NCI-H1436 (cell line): ENCODE measurements at regions not wholly inside any gene's neighbourhood (a gene's known extent, or its start where the extent isn't known, plus 50 kb on each side); places are given as distances from the start of the nearest gene placed in this dataset.
"Not testable (repeated sequence)": the region's sequence is repeated elsewhere in the genome, so short reads cannot be mapped to it uniquely, and the experiment has no call there.

Experiments used
- DNase-seq: peaks from one replicate; lab custom pipeline; 2025; lab: John Stamatoyannopoulos, UW

- DNase-seq: no peak
Measured at GRCh38 chr12:67080637-67081036, 188.5 kb upstream of the CAND1 start.

GRCh38 chr12:67082221-67082620 is 186.9 kb upstream of the CAND1 start:
- no peak for DNase-seq

DNA sequence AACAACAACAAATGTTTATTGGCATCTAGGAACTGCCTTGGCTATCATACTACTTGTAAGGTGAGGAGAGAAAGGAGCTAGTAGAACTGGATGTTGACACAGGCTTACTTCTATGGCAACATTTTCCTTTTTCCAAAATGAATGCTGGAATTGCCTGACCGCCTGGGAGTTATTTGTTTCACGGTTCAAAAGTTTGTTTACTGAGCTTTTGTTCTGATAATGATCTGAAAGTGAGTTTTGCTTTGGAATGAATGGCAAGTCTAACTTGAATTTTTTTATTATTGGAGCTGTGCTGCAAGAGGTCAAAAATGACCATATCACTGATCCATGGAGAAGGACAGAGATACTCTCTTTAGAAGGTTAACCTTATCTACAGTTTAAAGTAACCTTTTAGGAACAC is 183.5 kb upstream of the CAND1 start:
- DNase-seq: no peak

- DNase-seq: no peak
Measured at GRCh38 chr12:67086116-67086515, 183.0 kb upstream of the CAND1 start.

- DNase-seq: no peak
Measured at GRCh38 chr12:67088401-67089118, 180.6 kb upstream of the CAND1 start.

- DNase-seq: no peak
Measured at GRCh38 chr12:67091204-67091603, 178.0 kb upstream of the CAND1 start.

DNA sequence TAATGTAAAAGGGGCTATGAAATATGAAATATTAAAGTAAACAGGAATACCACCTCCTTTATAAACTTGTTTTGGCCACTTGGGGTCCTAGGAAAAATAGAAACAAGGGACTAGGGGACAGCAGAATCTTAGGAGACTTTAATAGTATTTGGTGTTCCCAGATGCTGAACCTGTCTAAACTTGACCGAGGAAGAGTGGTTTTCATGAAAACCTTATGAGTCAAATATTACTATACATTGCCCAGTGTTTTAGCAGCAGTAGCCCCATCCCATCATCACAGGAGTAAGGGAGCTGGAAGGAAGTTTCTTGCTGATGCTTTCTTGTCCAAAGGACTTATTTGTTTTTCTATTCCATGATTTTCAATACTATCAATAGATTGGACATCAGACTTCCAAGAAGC is 177.5 kb upstream of the CAND1 start:
- no peak for DNase-seq

DNA sequence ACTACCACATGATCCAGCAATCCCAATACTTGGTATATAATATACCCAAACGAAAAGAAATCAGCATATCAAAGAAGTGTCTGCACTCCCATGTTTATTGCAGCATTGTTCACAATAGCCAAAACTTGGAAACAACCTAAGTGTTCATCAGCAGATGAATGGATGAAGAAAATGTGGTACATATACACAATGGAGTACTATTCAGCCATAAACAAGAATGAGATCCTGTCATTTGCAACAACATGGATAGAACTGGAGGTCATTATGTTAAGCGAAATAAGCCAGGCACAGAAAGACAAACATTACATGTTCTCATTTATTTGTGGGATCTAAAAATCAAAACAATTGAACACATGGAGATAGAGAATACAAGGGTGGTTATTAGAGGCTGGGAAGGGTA is 176.2 kb upstream of the CAND1 start:
- not testable (repeated sequence) for DNase-seq

- DNase-seq: no peak
Measured at GRCh38 chr12:67096533-67097318, 172.4 kb upstream of the CAND1 start.

- DNase-seq: no peak
Measured at GRCh38 chr12:67099858-67100257, 169.3 kb upstream of the CAND1 start.

DNA sequence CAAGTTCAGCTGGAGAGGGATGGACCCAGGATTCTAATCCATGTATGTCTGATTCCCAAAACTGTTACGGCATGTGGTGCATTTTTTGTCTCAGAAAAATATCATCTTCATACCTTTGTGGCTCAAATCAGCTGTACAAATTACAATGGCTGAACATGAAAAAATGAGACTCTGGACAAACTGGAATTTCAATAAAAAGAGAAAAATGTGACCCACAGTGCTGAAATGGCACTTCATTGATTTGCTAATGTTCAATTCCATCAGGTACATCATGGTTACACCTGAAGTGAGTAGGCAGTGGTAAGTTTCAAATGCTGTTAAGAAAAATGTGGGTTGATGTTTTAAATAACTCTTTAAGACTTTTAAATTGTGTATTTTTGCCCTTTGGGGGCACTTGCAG is 165.6 kb upstream of the CAND1 start:
- DNase-seq: no peak

DNA sequence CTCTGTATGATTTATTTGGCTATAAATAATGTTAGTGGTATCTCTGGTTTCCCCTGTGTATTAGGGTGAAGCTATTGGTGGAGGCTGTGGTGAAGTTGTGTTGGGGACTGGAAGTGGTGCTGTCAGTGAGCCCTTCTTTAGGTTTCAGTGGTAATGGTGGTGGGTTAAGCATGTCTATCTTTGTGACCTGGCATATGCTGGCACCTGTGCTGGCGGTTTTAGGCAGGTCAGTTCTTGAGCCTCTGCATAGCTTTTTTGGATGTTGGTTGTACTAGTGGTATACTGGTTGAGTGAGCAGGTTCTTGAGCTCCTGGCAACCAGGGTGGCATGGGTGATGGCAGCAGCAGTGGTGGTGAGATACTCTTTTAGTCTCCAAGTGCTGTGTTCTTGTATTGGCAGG is 161.9 kb upstream of the CAND1 start:
- no peak for DNase-seq

- no peak for DNase-seq
Measured at GRCh38 chr12:67107751-67108269, 161.3 kb upstream of the CAND1 start.

DNA sequence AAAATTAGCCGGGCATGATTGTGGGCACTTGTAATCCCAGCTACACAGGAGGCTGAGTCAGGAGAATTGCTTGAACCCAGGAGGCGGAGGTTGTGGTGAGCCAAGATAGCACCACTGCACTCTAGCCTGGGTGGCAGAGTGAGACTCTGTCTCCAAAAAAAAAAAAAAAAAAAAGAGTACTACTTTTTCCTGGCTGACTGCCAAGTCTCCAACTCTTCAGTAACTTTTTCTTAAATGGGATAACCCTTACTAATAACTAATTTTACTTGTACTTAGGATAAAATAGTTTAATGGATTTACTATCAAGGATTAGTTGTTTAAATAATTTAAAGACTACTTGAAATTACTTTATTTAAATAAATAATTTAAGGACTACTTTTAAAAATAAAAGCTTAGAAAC is 158.8 kb upstream of the CAND1 start:
- DNase-seq: not testable (repeated sequence)

DNA sequence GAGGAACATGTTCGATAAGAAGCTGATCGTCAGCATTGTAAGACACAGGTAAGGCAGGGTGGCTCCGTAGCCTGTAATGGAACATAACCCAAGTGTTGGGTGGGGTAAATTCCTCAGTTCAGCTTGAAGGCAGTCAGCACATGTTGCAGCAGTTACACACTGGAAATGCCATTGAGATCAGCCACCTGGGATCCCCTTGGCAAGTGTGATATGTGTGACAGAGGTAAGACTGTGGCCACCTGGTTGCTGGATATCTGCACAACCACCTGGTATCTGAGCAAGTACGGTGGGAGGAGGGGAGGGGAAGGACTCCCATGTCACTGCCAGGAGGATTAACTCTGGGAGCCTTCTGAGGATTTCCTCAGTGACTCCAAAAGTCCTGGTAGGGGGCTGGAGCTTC is 158.0 kb upstream of the CAND1 start:
- DNase-seq: no peak

GRCh38 chr12:67112586-67112985 is 156.6 kb upstream of the CAND1 start:
- DNase-seq: peak; percentile 2

DNA sequence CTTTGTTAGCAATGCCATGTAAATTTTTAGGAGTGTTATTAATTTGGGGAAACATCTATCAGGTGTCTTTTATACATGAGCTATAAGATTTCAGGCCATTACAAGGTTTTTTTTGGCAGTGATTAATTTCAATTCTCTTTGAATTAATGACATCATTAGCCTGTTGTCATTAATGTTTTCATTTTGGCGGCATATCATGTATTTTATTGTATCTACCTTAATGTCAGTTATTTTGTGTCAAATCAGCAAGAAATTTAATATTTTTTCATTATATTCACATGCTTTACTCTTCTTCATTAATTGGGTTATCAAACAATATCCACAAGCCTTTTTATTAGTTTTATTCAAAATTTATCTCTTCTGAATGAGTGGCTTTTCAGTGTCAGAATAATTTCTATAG is 153.0 kb upstream of the CAND1 start:
- DNase-seq: no peak

GRCh38 chr12:67122584-67122983 is 146.6 kb upstream of the CAND1 start:
- DNase-seq: no peak

GRCh38 chr12:67137256-67137655 is 131.9 kb upstream of the CAND1 start:
- DNase-seq: no peak

- no peak for DNase-seq
Measured at GRCh38 chr12:67141296-67142018, 127.7 kb upstream of the CAND1 start.

GRCh38 chr12:67145692-67146091 is 123.5 kb upstream of the CAND1 start:
- no peak for DNase-seq

DNA sequence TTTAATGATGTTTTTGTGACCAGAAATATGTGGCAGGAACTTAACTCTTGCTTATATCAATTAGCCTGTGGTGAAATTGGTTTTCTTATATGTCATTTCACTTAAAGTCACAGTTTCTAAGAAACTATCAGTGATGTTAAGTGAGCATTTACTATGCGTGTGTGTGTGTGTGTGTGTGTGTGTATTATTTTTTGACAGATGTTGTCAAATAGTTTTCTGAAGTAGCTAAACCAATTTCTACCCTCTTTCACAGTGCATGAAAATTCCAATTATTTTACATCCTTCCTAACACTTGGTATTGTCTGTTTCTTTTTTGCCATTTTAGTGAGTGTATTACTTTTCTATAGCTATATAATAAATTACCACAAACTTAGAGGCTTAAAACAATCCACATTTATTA is 122.1 kb upstream of the CAND1 start:
- DNase-seq: no peak

DNA sequence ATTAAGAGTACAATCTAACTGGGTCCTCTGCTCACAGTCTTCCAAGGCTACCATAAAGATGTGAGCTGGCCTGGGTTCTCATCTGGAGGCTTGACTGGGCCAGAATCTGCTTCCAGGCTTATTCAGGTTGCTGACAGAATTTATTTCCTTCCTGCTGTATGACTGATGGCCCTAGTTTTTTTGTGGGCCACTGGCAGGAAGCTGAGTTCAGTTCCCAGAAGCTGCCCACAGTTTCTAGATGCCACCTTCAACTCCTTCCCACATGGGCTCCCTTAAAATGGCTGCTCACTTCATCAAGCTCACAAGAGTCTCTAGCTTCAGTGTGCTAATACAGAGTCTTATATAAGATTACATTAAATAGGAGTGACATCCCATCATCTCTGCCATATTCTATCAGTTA is 121.7 kb upstream of the CAND1 start:
- no peak for DNase-seq
